Uterus (tissue), 2 donors: ENCODE measurements at regions not wholly inside any gene's neighbourhood (a gene's known extent, or its start where the extent isn't known, plus 50 kb on each side); places are given as distances from the start of the nearest gene placed in this dataset.

Experiments
- POLR2A ChIP-seq, 2 donors: fragments of 450-650 bp; IDR thresholded peaks; one replicate each; pipeline ENCODE4 v1.6.1; 2016; ENCODE audit warnings: antibody characterized with exemption in 2 of 2, mild to moderate bottlenecking in 1 of 2, moderate library complexity in 1 of 2
- TF ChIP-seq, protein P1 (sequence below), 4 experiments: fragments of 200-600 bp in 2 of 4; fragments of 450-650 bp in 2 of 4; sonication (generic) in 2 of 4; IDR thresholded peaks; one replicate each; pipeline ENCODE4 v1.5.1; 2016 to 2019; ENCODE audit warnings: antibody characterized with exemption in 4 of 4, mild to moderate bottlenecking in 2 of 4, moderate library complexity in 1 of 4

DNA sequence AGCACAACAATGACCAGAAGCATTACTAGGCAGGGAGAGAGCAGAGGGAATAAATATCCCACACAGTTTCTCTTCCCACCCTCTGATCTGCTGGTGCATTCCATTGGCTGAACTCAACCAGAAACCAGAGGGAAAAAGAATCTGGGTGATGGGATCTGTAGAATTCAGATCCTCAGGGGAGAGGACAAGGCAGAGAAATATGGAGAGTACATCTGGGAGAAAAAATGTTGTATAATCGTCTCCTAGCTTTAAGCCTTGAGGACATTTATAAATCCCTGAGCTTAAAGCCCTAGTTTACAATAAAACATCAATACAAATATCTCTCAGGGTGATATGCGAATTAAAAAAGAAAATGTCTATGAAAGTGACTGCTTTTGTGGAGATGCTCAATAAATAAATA lies 368.1 kb upstream of the MAD2L1 start:
- TF ChIP-seq, protein P1, sequence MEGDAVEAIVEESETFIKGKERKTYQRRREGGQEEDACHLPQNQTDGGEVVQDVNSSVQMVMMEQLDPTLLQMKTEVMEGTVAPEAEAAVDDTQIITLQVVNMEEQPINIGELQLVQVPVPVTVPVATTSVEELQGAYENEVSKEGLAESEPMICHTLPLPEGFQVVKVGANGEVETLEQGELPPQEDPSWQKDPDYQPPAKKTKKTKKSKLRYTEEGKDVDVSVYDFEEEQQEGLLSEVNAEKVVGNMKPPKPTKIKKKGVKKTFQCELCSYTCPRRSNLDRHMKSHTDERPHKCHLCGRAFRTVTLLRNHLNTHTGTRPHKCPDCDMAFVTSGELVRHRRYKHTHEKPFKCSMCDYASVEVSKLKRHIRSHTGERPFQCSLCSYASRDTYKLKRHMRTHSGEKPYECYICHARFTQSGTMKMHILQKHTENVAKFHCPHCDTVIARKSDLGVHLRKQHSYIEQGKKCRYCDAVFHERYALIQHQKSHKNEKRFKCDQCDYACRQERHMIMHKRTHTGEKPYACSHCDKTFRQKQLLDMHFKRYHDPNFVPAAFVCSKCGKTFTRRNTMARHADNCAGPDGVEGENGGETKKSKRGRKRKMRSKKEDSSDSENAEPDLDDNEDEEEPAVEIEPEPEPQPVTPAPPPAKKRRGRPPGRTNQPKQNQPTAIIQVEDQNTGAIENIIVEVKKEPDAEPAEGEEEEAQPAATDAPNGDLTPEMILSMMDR (IDR thresholded peaks at IDR 0.05), result no peak
- TF ChIP-seq POLR2A (IDR thresholded peaks at IDR 0.05), result no peak
